ENCODE measurements at regions not wholly inside any gene's neighbourhood (a gene's known extent, or its start where the extent isn't known, plus 50 kb on each side); places are given as distances from the start of the nearest gene placed in this dataset.

DNA sequence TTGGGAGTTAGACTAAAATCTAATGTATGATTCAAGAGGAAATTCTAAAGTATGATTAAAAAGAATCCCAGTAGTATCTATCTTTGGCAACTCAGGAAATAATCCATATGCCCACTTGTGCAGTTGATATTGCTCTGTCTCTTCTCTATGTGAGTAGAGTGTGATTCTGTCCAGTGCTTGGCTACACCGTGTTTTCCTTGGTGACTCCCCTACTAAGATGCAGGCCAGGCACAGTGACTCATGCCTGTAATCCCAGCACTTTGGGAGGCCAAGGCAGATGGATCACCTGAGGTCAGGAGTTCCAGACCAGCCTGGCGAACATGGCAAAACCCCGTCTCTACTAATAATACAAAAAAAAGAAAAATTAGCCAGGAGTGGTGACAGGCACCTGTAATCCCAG, 495.4 kb downstream of the MAT2B start:
- no peak for TF ChIP-seq ZNF274 (IDR thresholded peaks at IDR 0.05; ENCODE audit: insufficient read depth, insufficient read length)
- no peak for TF ChIP-seq POLR2AphosphoS5 (IDR thresholded peaks at IDR 0.05; ENCODE audit: low read length)
- TF ChIP-seq EGR1 (IDR thresholded peaks at IDR 0.05; ENCODE audit: borderline replicate concordance in 1 of 2, low read depth in 2 of 2, low read length in 2 of 2) = no peak
- TF ChIP-seq, protein P1, sequence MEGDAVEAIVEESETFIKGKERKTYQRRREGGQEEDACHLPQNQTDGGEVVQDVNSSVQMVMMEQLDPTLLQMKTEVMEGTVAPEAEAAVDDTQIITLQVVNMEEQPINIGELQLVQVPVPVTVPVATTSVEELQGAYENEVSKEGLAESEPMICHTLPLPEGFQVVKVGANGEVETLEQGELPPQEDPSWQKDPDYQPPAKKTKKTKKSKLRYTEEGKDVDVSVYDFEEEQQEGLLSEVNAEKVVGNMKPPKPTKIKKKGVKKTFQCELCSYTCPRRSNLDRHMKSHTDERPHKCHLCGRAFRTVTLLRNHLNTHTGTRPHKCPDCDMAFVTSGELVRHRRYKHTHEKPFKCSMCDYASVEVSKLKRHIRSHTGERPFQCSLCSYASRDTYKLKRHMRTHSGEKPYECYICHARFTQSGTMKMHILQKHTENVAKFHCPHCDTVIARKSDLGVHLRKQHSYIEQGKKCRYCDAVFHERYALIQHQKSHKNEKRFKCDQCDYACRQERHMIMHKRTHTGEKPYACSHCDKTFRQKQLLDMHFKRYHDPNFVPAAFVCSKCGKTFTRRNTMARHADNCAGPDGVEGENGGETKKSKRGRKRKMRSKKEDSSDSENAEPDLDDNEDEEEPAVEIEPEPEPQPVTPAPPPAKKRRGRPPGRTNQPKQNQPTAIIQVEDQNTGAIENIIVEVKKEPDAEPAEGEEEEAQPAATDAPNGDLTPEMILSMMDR (IDR thresholded peaks at IDR 0.05 in 2 of 3, conservative IDR thresholded peaks at IDR 0.05 in 1 of 3; ENCODE audit: control insufficient read depth in 2 of 3, extremely low read depth in 1 of 3, insufficient read depth in 1 of 3, low read depth in 3 of 3, low read length in 3 of 3) = no peak
- no peak for TF ChIP-seq YY1 (IDR thresholded peaks at IDR 0.05; ENCODE audit: low read depth, low read length)
- TF ChIP-seq TBL1XR1 (IDR thresholded peaks at IDR 0.05; ENCODE audit: low read depth, low read length) = no peak
- TF ChIP-seq FOS (IDR thresholded peaks at IDR 0.05; ENCODE audit: borderline replicate concordance, extremely low read depth, insufficient read length) = no peak
- TF ChIP-seq, protein P2, sequence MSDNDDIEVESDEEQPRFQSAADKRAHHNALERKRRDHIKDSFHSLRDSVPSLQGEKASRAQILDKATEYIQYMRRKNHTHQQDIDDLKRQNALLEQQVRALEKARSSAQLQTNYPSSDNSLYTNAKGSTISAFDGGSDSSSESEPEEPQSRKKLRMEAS (IDR thresholded peaks at IDR 0.05; ENCODE audit: low read depth, low read length) = no peak
- TF ChIP-seq NBN (IDR thresholded peaks at IDR 0.05) = no peak
- no peak for TF ChIP-seq CEBPB (IDR thresholded peaks at IDR 0.05; ENCODE audit: borderline replicate concordance in 1 of 2, low read depth in 2 of 2, low read length in 2 of 2)
- no peak for TF ChIP-seq SP1 (IDR thresholded peaks at IDR 0.05; ENCODE audit: low read depth, low read length)

Measured in GM12878 (cell line).